Activated T-helper 2 cell treated with anti-CD3 and anti-CD28 coated beads, Interferon-gamma antibody, Interleukin-2, Interleukin-4, amounts not matched to agents 10 μg/mL and 5 μg/mL and 100 μg/mL, durations not matched to agents 14 hours and 24 hours and 36 hours (primary cell): ENCODE measurements at regions not wholly inside any gene's neighbourhood (a gene's known extent, or its start where the extent isn't known, plus 50 kb on each side); places are given as distances from the start of the nearest gene placed in this dataset.

Experiments
- DNase-seq: peaks from one replicate; pipeline ENCODE4 v3.0.0; 2021; ENCODE audit warnings: low spot score
- H3K27ac Mint-ChIP-seq: one replicate; pipeline ENCODE4 v1.8.0; 2021; ENCODE audit warnings: mixed read lengths
- H3K27me3 Mint-ChIP-seq: one replicate; pipeline ENCODE4 v1.8.0; 2021; ENCODE audit warnings: low read depth, mixed read lengths
- H3K36me3 Mint-ChIP-seq: one replicate; pipeline ENCODE4 v1.8.0; 2021; ENCODE audit warnings: low read depth, mixed read lengths
- H3K4me1 Mint-ChIP-seq: one replicate; pipeline ENCODE4 v1.8.0; 2021; ENCODE audit warnings: low read depth, mixed read lengths
- H3K4me3 Mint-ChIP-seq: one replicate; pipeline ENCODE4 v1.8.0; 2021; ENCODE audit warnings: low read depth, mild to moderate bottlenecking, moderate library complexity, mixed read lengths
- H3K9me3 Mint-ChIP-seq: one replicate; pipeline ENCODE4 v1.8.0; 2021; ENCODE audit warnings: mixed read lengths
- intact Hi-C: fragments of 100-400 bp; cut with micrococcal nuclease; formaldehyde crosslinking; loops from one replicate; pipeline ENCODE4 v1.15.1; 2023

DNA sequence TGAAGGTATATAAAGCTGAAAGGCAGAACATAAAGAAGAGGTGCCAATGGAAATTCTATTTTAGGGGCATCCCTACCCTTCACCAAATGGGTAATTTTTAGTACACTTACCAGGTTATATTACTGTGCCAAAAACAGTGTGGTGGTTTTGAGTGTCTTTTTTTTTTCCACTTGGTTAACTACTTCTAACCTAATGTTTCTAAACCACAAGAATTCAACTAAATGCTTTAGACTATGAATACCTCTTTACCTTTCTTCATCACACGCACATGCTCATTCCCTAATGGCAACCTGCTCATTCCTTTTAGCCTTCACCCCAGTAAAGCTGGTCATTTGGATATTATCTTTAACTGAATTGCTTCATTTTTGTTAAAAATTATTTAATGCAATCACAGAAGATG, 215.6 kb downstream of the PIK3R1 start:
- no peak overlapping the region for H3K4me3 Mint-ChIP-seq
- H3K9me3 Mint-ChIP-seq, result no peaks in the 10 kb centered on the region
- no peaks in the 10 kb centered on the region for H3K36me3 Mint-ChIP-seq
- peaks cover 5% of the 10 kb centered on the region for H3K27me3 Mint-ChIP-seq
- DNase-seq, result no peak
- H3K27ac Mint-ChIP-seq, result no peak overlapping the region
- H3K4me1 Mint-ChIP-seq, result peaks cover 53% of the 10 kb centered on the region
- intact Hi-C loops, result loop anchor here (5.0 to 10.0 kb wide), 4 partner anchors 461 to 1589 kb away; no protein-coding TSS in a partner anchor

DNA sequence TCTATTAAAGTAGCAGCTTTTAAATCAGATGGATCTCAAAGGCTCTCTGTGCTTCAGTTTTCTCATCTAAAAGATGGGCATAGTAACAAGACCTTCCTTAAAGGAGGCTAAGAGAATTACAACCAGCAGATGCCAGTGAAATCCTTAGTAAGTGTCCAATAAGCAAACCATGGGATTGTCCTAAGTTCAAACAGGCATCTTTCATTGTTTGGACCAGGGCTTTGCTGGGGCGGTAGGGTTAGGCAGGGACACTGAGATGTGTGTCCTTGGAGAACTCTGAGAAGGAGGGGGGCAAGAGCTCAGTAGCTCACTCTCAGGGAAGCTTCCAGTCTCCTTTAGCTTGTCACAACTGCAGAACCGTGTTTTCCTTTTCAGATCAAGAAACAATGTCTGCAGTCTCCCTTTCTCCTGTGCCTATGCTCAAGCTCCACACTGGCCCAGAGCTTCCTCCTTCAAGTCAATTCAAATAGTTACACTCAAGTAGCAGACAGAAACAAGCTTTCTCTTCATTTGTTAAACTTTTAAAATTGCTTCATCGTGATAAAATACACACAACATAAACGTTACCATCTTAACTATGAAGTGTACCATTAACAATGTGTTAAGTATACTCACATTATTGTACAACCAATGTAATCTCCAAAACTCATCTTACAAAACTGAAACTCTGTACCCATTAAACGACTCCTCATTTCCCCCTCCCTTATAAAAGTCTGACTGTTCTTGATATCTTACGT, 216.2 kb downstream of the PIK3R1 start:
- no peak overlapping the region for H3K27ac Mint-ChIP-seq
- peaks cover 5% of the 10 kb centered on the region for H3K27me3 Mint-ChIP-seq
- DNase-seq, result no peak
- no peaks in the 10 kb centered on the region for H3K9me3 Mint-ChIP-seq
- H3K4me3 Mint-ChIP-seq, result no peak overlapping the region
- H3K4me1 Mint-ChIP-seq, result peaks cover 50% of the 10 kb centered on the region
- intact Hi-C loops, result loop anchor here (5.0 to 10.0 kb wide), 4 partner anchors 461 to 1589 kb away; no protein-coding TSS in a partner anchor
- no peaks in the 10 kb centered on the region for H3K36me3 Mint-ChIP-seq

DNA sequence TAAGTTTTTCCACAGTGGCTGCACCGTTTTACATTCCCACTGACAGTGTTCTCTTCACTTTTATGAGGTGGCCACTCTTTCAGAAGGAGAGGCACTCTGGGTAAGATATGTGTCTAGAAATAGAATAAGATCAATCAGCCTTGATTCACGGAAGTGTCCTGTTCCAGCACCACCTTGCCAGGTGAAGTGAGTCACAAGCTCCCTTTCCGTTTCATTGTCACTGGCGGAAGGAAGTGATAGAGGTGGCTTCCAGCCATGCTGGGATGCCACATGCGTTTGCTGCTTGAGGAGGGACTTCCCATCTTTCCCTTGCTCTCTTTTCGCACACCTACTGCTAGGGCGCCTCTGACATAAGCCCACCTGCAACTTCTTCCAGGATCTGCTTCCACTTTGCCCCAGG, 217.1 kb downstream of the PIK3R1 start:
- H3K27me3 Mint-ChIP-seq, result peaks cover 5% of the 10 kb centered on the region
- H3K27ac Mint-ChIP-seq, result no peak overlapping the region
- intact Hi-C loops, result loop anchor here (5.0 to 10.0 kb wide), 4 partner anchors 460 to 1590 kb away; no protein-coding TSS in a partner anchor
- peaks cover 47% of the 10 kb centered on the region for H3K4me1 Mint-ChIP-seq
- no peak for DNase-seq
- H3K4me3 Mint-ChIP-seq, result no peak overlapping the region
- no peaks in the 10 kb centered on the region for H3K9me3 Mint-ChIP-seq
- no peaks in the 10 kb centered on the region for H3K36me3 Mint-ChIP-seq

DNA sequence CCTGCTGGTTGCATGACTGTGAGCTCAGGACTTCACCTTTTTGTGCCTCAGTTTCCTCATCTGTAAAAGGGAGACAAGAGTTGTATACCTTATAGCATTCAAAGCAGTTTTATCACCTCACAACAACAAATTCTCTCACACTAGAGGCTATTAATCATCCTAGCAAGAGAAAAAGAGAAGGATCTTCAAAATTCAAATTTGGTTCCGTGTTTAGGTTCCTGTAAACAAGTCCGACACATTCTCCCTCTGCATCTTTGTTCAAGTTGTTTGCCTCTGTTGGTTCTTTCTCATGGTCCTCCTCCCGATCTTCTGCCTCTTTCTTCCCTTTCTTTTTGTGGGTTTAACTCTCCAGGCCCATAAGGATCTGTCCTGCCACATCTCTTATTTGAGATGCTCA, 218.0 kb downstream of the PIK3R1 start:
- Mint-ChIP-seq H3K36me3 (no peaks in the 10 kb centered on the region), H3K4me3 (peak overlapping the region; percentile 37), H3K27ac (peak overlapping the region; percentile 58), H3K4me1 (peaks cover 45% of the 10 kb centered on the region), H3K9me3 (no peaks in the 10 kb centered on the region), H3K27me3 (peaks cover 12% of the 10 kb centered on the region)
- intact Hi-C loops, result loop anchor here (5.0 to 10.0 kb wide), 4 partner anchors 459 to 1591 kb away; no protein-coding TSS in a partner anchor
- DNase-seq, result no peak

DNA sequence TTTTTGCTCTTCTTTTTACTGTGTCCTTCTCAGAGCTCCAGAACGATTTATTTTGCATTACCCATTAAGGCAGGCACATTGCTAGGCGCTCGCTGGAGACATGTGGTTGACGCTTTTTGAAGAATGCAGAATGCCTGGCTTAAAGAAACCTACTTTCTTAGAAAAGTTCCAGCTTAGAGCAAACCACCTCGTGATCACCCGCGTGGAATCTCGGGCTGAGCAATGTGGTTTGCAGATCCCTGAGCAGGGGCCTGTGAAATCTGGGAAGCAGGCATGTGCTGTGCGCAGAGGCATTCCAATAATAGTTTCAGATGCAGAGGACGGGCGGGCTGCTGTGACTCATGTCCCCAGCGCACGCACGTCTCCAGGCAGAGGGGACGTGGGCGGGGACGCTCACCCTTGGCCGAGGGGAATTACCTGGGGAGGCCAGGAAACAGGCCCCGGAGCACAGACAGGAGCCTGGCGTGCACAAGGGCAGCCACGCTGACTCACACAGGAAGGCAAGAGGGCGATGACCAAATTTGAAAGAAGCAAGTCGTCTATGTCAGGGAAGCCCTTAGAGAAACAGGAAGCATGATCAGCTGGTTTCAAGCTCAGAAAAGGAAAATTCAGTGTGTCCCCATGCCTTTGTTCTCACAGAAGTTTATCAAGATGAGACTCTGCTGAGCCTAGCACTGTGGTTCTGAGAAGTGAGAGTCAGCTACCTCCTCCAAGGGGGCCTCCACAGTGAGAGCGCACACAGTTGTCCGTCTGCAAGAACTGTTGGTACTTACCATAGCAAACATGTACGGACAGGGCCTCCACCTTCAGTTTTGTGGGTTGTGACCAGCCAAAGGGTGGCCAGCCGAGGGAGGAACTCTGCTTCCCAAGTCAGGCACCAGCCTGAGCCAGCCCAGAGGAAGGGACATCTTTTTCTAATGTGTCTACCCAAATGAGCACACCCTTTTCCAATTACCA, 218.6 kb downstream of the PIK3R1 start:
- Mint-ChIP-seq H3K36me3 (no peaks in the 10 kb centered on the region), H3K27ac (peak overlapping the region; percentile 64), H3K4me1 (peaks cover 45% of the 10 kb centered on the region), H3K27me3 (peaks cover 16% of the 10 kb centered on the region), H3K9me3 (no peaks in the 10 kb centered on the region), H3K4me3 (peak overlapping the region; percentile 39)
- intact Hi-C loops, result loop anchor here (1.0 to 10.0 kb wide), 13 partner anchors 11 to 1592 kb away; partner anchors contain the start of gene PIK3R1
- peak; percentile 84 for DNase-seq

DNA sequence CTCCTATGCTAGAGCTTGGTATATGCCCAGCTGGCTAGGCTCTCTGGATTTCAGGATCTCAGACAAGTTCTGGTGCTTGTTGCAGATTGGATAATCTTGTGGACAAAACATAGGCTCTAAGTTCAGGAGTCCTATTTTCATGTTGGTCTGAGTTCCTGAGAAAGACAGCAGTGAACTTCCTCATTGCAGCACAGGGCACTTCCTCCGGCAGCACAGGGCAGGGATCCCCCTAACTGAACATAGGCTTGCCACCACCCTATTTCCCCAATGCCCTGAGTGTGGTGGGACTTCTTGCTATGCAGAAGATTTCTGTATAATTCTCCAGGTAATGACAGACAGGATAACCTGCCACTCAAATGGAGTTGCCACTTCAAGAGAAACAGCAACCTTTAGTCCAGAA, 220.1 kb downstream of the PIK3R1 start:
- H3K4me3 Mint-ChIP-seq, result no peak overlapping the region
- no peak overlapping the region for H3K27ac Mint-ChIP-seq
- intact Hi-C loops, result loop anchor here (2.0 to 10.0 kb wide), 2 partner anchors 93 to 1431 kb away; no protein-coding TSS in a partner anchor
- H3K27me3 Mint-ChIP-seq, result peaks cover 21% of the 10 kb centered on the region
- peaks cover 45% of the 10 kb centered on the region for H3K4me1 Mint-ChIP-seq
- no peaks in the 10 kb centered on the region for H3K9me3 Mint-ChIP-seq
- H3K36me3 Mint-ChIP-seq, result no peaks in the 10 kb centered on the region
- DNase-seq, result no peak

DNA sequence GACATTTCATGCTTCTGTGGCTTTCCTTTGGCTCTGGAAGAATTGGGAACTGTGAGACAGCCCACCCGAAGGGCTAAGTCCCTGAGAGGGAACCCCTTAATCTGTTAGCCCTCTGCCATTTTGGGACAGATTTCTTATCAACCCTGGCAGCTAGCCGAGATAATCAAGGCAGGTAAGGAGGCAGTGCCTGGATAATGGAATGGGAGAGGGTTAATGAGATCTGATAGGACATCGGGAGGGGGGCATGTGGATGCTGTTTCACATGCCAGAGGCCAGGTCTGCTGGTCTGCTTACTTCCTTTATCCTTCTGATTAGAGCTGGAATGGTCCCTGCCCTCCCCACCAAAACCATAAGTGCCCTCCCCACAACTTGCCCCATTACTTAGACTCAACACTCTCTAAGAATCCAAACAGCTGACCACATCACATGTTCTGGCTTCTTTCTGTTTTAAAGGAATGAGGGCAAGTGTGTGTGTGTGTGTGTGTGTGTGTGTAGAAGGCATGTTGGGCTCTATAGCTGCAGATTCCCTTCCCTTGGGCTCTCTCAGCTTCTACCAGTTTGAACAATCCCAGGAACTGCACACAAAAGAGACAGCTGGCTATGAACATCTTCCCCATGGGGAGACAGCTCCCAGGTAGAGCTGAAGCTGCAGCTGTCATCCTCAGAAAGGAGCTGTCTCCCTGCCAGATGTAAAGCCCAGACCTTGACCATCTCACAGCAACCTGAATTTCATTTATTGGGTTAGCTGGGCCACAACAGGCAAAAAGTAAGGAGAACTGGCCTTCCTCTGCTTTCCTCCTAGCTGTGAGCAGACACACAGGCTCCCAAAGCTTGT, 221.3 kb downstream of the PIK3R1 start:
- Mint-ChIP-seq H3K27ac (no peak overlapping the region), H3K4me3 (no peak overlapping the region), H3K36me3 (no peaks in the 10 kb centered on the region), H3K27me3 (peaks cover 21% of the 10 kb centered on the region), H3K4me1 (peaks cover 47% of the 10 kb centered on the region), H3K9me3 (no peaks in the 10 kb centered on the region)
- intact Hi-C loops, result loop anchor here (10.0 kb wide), 1 partner anchor 1432 kb away; no protein-coding TSS in a partner anchor
- DNase-seq, result no peak

DNA sequence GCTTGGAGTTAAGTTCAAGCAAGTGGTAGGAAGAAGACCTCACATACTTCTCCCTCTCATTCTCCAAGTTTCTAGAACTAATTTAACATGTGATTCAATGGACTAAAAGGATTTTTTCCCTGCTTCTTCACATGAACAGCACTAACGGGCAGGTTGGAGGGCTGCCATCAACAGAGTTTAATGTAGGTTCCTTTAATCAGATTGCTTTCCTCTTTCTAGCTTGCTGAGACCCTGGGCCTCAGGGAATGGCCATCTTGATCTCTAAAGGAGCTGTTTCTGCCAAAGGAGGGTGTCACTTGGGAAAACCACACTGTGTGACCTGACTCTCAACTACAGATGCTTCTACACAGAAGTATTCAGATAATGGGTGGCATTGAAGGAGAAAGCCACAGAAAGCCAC, 223.3 kb downstream of the PIK3R1 start:
- intact Hi-C loops, result loop anchor here (10.0 kb wide), 1 partner anchor 1434 kb away; no protein-coding TSS in a partner anchor
- Mint-ChIP-seq H3K36me3 (no peaks in the 10 kb centered on the region), H3K27me3 (peaks cover 23% of the 10 kb centered on the region), H3K27ac (no peak overlapping the region), H3K4me3 (no peak overlapping the region), H3K4me1 (peaks cover 31% of the 10 kb centered on the region), H3K9me3 (no peaks in the 10 kb centered on the region)
- no peak for DNase-seq

DNA sequence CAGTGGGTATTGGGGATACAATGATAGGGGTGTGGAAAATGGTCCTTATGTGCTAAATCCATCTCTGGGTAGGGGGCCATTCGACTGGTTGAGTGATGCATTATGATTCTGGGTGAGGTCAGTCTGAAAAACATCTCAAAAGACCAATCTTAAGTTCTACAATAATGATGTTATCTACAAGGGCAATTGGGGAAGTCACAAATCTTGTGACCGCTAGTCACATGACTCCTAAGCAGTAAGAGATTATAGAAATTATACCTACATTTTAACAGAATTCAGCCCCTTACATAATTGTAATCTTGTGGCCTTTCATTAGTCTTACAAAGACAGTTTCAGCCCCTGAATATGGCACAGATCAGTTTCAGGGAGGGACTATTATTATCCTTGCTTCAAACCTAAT, 224.7 kb downstream of the PIK3R1 start:
- no peak overlapping the region for H3K4me3 Mint-ChIP-seq
- H3K9me3 Mint-ChIP-seq, result no peaks in the 10 kb centered on the region
- DNase-seq, result no peak
- H3K27me3 Mint-ChIP-seq, result peaks cover 25% of the 10 kb centered on the region
- H3K4me1 Mint-ChIP-seq, result peaks cover 20% of the 10 kb centered on the region
- intact Hi-C loops, result no loop called here
- H3K27ac Mint-ChIP-seq, result no peak overlapping the region
- H3K36me3 Mint-ChIP-seq, result no peaks in the 10 kb centered on the region

DNA sequence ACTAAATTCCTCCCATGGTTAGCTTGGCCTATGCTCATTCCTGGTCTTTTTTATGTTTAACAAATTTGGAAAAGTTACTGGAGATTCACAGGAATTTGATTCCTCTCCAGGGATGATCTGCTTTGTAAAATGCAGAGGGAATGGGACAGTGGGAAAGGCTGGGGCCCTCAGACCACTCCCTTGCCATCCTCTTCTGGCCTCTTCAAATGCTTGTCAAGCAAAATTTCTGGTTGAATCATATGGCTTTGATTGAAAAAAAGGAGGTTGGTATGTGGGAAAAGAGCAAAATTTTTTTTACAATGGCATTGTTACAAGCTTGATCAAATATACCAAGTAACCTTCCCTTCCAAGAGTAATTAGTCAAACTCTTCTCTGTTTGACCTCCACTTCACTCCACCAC, 225.1 kb downstream of the PIK3R1 start:
- Mint-ChIP-seq H3K27me3 (peaks cover 28% of the 10 kb centered on the region), H3K9me3 (no peaks in the 10 kb centered on the region), H3K4me1 (peaks cover 19% of the 10 kb centered on the region), H3K27ac (no peak overlapping the region), H3K36me3 (no peaks in the 10 kb centered on the region), H3K4me3 (no peak overlapping the region)
- intact Hi-C loops, result no loop called here
- DNase-seq, result no peak

DNA sequence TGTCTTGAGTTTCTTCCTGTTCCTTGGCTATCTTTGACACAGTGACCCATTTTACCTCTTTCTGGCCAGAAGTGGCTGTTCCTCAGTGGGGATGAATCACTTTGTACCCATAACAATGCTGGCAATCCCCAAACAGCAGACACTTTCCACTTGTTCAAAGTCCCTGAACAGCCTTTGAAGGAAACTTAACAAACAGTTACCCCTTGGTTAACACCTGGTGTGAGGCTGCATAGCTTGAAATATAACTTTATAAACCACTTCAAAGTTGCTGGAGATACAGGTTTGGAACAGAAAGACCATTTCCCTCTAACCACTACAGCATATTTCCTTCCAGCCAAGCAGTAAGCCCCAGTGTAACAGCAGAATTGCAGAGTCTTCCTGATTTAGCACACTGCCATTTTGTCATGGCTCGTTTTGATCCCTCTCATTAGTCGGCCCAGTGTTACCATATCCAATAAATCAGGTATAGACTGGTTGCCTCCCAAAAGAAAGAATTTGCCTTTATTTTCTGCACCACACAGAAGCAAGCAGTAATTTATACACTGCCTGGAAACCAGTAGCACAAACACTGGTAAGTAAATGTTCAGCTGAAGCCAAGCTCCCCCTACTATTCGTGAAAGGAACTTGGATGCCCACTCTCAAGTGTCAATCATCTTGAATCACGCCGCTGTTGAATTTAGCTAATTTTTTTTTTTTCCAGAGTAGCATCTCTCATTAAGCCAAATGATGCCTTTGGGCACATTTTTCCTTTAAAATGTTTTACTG, 225.9 kb downstream of the PIK3R1 start:
- Mint-ChIP-seq H3K4me1 (peaks cover 19% of the 10 kb centered on the region), H3K4me3 (no peak overlapping the region), H3K27me3 (peaks cover 28% of the 10 kb centered on the region), H3K9me3 (no peaks in the 10 kb centered on the region), H3K36me3 (no peaks in the 10 kb centered on the region), H3K27ac (peak overlapping the region; percentile 15)
- no peak for DNase-seq
- intact Hi-C loops, result no loop called here
